AG20443 (cell line): ENCODE measurements at regions not wholly inside any gene's neighbourhood (a gene's known extent, or its start where the extent isn't known, plus 50 kb on each side); places are given as distances from the start of the nearest gene placed in this dataset.
"Not testable (repeated sequence)": the region's sequence is repeated elsewhere in the genome, so short reads cannot be mapped to it uniquely, and the experiment has no call there.

Experiments
- DNase-seq: peaks from one replicate; pipeline ENCODE4 v3.0.0; 2012; ENCODE audit warnings: low spot score, mixed read lengths

- no peak for DNase-seq
Observed at GRCh38 chr2:7146151-7146550, 228.9 kb downstream of the RNF144A start.

GRCh38 chr2:7154656-7155055 lies 237.4 kb downstream of the RNF144A start:
- DNase-seq, result no peak

GRCh38 chr2:7161501-7161900 lies 244.3 kb downstream of the RNF144A start:
- no peak for DNase-seq

DNA sequence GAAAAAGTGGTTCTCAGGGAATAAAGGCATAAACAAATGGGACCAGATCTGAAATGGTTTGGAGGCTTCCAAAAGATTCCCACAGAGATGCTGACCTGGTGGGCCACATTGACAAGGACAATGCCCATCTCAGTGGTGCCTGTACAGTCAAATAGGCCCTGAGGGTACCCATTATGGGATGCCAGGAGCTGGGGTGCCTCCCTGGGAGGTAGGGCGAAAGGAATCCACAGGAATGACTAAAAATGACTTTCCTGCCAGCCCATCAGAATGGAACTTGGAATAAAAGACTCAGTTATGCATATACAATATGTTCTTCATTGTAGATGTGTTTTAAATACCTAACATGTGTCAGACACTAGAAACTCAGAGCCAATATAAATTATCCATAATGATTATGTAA lies 248.5 kb downstream of the RNF144A start:
- DNase-seq, result no peak

DNA sequence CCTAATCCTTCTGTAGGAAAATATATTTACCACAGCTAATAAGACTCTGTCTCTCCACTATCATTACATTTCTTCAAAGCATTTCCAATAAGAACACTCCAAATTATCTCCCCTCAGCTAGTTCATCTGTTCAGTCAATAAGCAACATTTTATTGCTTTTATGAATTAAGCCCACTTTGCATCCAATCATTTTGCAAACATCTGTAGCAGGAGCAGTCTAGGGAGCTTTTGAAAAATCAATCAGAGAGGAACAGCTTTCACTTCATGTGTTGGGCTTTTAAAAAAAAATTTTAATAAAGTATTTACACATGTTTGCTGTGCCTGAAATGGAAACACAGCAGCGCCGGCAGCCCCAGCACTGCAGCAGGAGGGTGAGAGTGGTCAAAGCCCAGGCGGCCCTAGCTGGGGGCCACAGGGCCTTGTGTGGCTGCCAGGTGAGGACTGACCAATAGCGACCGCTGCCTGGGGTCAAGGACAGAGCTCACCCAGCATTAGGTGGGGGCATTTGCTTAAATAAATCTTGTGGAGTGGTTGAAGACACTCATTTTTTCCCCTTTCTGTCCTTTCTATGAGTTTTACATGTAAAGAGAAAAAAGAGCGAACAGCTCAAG lies 250.7 kb downstream of the RNF144A start:
- DNase-seq, result no peak

GRCh38 chr2:7169593-7169992 lies 252.4 kb downstream of the RNF144A start:
- no peak for DNase-seq

GRCh38 chr2:7178996-7179395 lies 261.8 kb downstream of the RNF144A start:
- not testable (repeated sequence) for DNase-seq

GRCh38 chr2:7180638-7181370 lies 263.6 kb downstream of the RNF144A start:
- peak; percentile 21 for DNase-seq

DNA sequence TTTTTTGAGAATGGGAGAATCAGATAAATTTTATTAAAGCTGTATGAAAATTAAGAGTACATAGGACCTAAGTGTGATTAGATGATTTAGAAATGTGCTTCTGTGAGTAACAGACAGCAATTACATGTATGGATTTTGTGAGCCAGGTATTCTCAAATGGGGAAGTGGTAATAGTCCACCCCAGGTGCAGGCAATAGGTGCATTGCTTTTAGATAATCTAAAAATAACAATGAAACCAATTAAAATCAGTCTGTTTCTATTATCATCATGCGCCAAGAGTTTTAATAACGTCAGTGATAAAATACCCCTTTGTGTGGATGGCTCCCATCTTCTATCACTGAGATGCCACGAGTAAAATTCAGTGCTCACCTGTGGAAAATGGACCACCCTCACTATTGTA lies 265.3 kb downstream of the RNF144A start:
- no peak for DNase-seq

GRCh38 chr2:7189106-7189505 lies 271.9 kb downstream of the RNF144A start:
- no peak for DNase-seq

GRCh38 chr2:7190587-7191324 lies 273.5 kb downstream of the RNF144A start:
- no peak for DNase-seq

DNA sequence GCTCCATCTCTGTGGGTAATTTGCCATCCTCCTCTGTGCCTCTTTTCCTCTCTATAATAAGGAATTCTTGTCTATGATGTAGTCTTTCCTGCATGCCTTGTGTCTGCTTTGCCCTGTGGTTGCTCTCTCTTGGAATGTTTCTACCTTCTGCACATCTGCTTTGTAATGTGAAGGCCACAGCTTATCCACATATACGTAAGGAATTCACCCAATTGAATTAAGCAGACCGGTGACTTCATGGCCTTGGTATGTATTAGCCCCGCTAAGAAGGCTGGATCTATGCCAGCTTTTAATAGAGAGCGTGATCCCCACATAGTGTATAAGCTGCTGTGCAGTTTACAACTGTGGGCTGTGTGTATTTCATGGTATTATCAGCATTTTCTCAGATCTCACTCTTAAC lies 274.7 kb downstream of the RNF144A start:
- DNase-seq, result peak; percentile 50

GRCh38 chr2:7193457-7193856 lies 276.2 kb downstream of the RNF144A start:
- DNase-seq, result no peak

- DNase-seq, result no peak
Observed at GRCh38 chr2:7194950-7195349, 277.7 kb downstream of the RNF144A start.

DNA sequence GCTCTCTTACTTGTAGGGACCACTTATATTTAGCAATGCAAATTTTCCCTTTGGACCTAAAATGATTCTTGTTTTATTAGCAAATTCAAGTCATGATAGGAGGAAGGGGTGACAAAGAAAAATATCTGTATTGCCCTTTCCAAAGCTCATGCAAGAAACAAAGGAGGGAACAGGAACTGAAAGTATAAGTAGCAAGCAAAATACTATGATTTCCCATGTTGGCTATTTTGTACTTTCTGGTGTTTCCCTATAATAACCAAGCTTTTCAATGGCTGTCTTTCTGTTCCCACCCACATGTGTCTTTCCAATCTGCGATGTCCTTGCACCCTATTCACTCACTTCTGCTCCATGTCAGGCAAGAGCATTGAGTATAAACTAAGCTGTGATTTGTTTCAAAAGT lies 279.7 kb downstream of the RNF144A start:
- DNase-seq, result no peak

DNA sequence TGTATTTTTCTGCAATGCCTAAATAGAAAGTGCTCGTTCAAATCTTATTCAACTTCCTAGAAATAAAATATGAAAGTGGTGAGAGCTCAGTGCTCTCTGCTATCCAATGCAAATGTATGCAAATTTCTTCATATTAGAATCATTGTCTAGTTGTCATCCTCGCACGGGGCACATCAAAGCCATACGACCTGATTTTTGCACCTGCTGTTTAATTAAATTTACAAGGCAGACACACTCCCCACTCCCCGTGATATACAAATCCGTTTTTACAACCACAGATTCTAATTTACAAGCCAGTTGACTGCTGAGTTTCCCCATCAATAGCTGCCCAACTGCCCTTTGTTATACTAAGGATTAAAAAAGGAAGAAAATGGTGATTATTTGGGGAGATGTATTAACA lies 284.6 kb downstream of the RNF144A start:
- no peak for DNase-seq

GRCh38 chr2:7203056-7203467 lies 285.9 kb downstream of the RNF144A start:
- peak; percentile 79 for DNase-seq

GRCh38 chr2:7205151-7205830 lies 288.1 kb downstream of the RNF144A start:
- DNase-seq, result peak; percentile 42

GRCh38 chr2:7206111-7206810 lies 289.0 kb downstream of the RNF144A start:
- DNase-seq, result no peak

DNA sequence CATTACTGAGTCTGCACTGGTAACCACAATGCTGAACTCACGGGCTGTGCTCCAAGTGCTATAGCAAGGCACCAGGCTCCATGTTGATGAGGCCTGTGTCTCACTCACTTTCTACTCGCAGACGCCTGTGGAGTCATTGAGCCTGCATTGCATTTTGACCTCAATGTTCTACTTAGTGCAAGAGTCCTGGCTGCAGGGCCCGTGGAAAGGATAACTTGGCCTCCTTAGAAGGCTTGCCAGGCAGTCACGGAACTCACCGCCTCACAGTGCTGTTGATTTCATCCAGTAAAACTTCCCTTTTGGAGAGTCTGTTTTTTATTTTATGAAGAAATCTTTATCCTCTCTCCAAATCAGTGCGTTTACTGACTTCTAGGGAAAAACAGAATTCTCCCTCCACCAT lies 290.4 kb downstream of the RNF144A start:
- DNase-seq, result no peak

GRCh38 chr2:7209757-7210555 lies 292.7 kb downstream of the RNF144A start:
- peak; percentile 85 for DNase-seq
